Breast epithelium (tissue), 4 donors: ENCODE measurements at regions not wholly inside any gene's neighbourhood (a gene's known extent, or its start where the extent isn't known, plus 50 kb on each side); places are given as distances from the start of the nearest gene placed in this dataset.

Experiments used
- DNase-seq, 2 donors: peaks; one replicate each; pipeline ENCODE4 v3.0.0-alpha.2; 2019; ENCODE audit warnings: low spot score in 2 of 2
- H3K27ac ChIP-seq, 2 donors: fragments of 200-600 bp; sonication (generic) in 1 of 2; one replicate each; pipeline ENCODE4 v1.5.1; 2016 to 2019; ENCODE audit warnings: mild to moderate bottlenecking in 1 of 2
- H3K27me3 ChIP-seq, 2 donors: fragments of 200-600 bp; sonication (generic) in 1 of 2; one replicate each; pipeline versions ENCODE4 v1.5.1 to v1.6.0; 2017 to 2019; ENCODE audit warnings: control low read depth in 1 of 2, mild to moderate bottlenecking in 1 of 2
- H3K36me3 ChIP-seq: fragments of 200-600 bp; one replicate; pipeline ENCODE4 v1.5.1; 2019
- H3K4me1 ChIP-seq, 2 donors: fragments of 200-600 bp; sonication (generic); one replicate each; pipeline ENCODE4 v1.5.1; 2016 to 2019; ENCODE audit warnings: control low read depth in 1 of 2
- H3K4me3 ChIP-seq, 3 donors: fragments of 200-600 bp; sonication (generic); 1 replicate in 2 of 3; 2 replicates in 1 of 3; pipeline ENCODE4 v1.5.1; 2016 to 2019; ENCODE audit warnings: mild to moderate bottlenecking in 3 of 3, moderate library complexity in 2 of 3
- H3K9me3 ChIP-seq, 2 donors: fragments of 200-600 bp; sonication (generic) in 1 of 2; one replicate each; pipeline ENCODE4 v1.5.1; 2016 to 2019; ENCODE audit warnings: control low read depth in 1 of 2
- POLR2A ChIP-seq: fragments of 450-650 bp; IDR thresholded peaks from one replicate; pipeline ENCODE4 v1.6.1; 2016; ENCODE audit warnings: antibody characterized with exemption, mild to moderate bottlenecking, moderate library complexity
- POLR2AphosphoS5 ChIP-seq, 3 donors: sonication (generic); formaldehyde crosslinking; IDR thresholded peaks; one replicate each; pipeline ENCODE4 v1.6.1; 2017; ENCODE audit warnings: antibody characterized with exemption in 3 of 3
- intact Hi-C: fragments of 100-400 bp; cut with DNase I; formaldehyde crosslinking; loops from one replicate; pipeline ENCODE4 v1.15.1; 2023; ENCODE audit warnings: low total_unique reads
- TF ChIP-seq, protein P1 (sequence below), 3 donors: fragments of 450-650 bp; IDR thresholded peaks; one replicate each; pipeline ENCODE4 v1.5.1; 2016 to 2017; ENCODE audit warnings: antibody characterized with exemption in 3 of 3, mild to moderate bottlenecking in 3 of 3, moderate library complexity in 3 of 3

DNA sequence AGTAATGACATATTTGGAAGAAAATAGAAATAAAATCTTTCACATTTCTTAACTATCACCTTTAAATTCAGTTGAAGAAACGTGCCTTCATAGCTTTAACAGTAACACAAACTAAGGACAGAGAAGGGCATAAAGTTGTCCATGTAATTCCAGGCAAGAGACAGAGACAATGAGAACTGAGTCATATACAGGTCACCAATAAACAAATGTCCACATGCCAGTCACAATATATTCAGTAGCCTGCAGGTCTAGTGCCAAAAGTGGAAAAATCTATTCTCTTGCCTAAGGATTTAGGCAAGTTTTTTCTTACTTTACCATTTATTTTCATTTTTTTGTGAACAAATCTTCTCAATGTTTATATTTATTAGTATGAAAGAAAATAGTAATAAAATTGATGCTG lies 1711.5 kb upstream of the NUDT12 start:
- intact Hi-C loops: no loop called here
- H3K36me3 ChIP-seq: no peaks in the 10 kb centered on the region
- H3K27ac ChIP-seq: no peak overlapping the region
- TF ChIP-seq POLR2AphosphoS5 (IDR thresholded peaks at IDR 0.05) (no peak), POLR2A (no peak)
- TF ChIP-seq, protein P1, sequence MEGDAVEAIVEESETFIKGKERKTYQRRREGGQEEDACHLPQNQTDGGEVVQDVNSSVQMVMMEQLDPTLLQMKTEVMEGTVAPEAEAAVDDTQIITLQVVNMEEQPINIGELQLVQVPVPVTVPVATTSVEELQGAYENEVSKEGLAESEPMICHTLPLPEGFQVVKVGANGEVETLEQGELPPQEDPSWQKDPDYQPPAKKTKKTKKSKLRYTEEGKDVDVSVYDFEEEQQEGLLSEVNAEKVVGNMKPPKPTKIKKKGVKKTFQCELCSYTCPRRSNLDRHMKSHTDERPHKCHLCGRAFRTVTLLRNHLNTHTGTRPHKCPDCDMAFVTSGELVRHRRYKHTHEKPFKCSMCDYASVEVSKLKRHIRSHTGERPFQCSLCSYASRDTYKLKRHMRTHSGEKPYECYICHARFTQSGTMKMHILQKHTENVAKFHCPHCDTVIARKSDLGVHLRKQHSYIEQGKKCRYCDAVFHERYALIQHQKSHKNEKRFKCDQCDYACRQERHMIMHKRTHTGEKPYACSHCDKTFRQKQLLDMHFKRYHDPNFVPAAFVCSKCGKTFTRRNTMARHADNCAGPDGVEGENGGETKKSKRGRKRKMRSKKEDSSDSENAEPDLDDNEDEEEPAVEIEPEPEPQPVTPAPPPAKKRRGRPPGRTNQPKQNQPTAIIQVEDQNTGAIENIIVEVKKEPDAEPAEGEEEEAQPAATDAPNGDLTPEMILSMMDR (IDR thresholded peaks at IDR 0.05): no peak
- H3K4me3 ChIP-seq: no peak overlapping the region
- no peaks in the 10 kb centered on the region for H3K4me1 ChIP-seq
- no peak for DNase-seq
- H3K27me3 ChIP-seq: no peaks in the 10 kb centered on the region
- H3K9me3 ChIP-seq: no peaks in the 10 kb centered on the region

DNA sequence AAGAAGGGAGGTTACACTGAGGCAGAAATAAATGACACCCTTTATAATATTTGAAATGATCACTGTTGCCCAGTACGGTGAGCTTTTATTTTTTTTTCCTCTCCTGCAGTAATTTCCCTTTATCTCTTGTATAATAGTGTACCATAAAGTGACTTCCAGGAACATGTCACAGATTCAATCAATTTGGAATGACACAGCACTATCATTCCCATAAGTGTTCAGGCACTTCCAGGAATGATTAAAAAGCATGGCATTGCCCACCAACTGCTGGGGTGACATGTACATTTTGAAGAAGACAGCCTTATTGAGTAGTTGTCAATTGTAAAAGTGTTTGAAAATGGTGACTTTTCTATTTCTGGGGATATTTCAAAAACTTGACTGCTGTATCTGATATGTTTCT lies 1700.9 kb upstream of the NUDT12 start:
- H3K4me3 ChIP-seq: no peak overlapping the region
- H3K4me1 ChIP-seq: no peaks in the 10 kb centered on the region
- no peaks in the 10 kb centered on the region for H3K36me3 ChIP-seq
- TF ChIP-seq POLR2A: no peak
- no peak for TF ChIP-seq POLR2AphosphoS5 (IDR thresholded peaks at IDR 0.05)
- TF ChIP-seq, protein P1 (IDR thresholded peaks at IDR 0.05): no peak
- no peak for DNase-seq
- intact Hi-C loops: no loop called here
- no peaks in the 10 kb centered on the region for H3K27me3 ChIP-seq
- H3K9me3 ChIP-seq: no peaks in the 10 kb centered on the region
- no peak overlapping the region for H3K27ac ChIP-seq

DNA sequence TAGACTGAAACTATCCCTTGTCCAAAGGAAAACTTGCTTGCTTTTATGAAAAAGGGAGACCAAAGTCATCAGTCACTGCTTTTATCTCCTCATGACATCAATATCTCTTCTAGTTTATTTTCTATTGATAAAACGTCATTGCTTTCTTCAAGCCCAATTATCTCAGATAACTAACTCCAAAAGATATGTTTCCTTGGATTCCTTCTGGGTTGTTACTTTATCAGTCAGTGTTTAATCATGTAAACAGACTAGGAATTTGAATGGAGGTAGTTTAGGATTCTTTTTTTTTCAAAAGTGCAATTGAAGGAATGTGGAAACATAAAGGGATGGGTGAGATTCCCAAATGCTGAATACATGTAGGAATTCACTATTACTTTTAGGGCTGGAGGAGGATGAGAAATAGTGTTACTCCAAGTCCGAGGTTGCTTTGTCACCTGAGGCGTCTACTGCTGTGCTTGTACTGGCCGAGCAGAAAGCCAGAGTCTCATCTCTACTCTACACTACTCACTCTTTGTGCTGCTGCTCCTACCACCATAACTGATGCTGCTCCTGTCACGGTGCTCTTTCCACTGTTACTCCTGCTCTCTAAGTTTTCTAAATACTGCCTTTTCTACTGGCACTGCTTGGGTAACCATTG lies 1697.1 kb upstream of the NUDT12 start:
- no peaks in the 10 kb centered on the region for H3K9me3 ChIP-seq
- TF ChIP-seq POLR2AphosphoS5 (IDR thresholded peaks at IDR 0.05) (no peak), POLR2A (no peak)
- TF ChIP-seq, protein P1 (IDR thresholded peaks at IDR 0.05): no peak
- H3K27me3 ChIP-seq: no peaks in the 10 kb centered on the region
- H3K4me3 ChIP-seq: no peak overlapping the region
- no peak for DNase-seq
- no peaks in the 10 kb centered on the region for H3K4me1 ChIP-seq
- no peak overlapping the region for H3K27ac ChIP-seq
- H3K36me3 ChIP-seq: no peaks in the 10 kb centered on the region
- intact Hi-C loops: loop anchor here (2.0 kb wide), 1 partner anchor 19 kb away; no protein-coding TSS in a partner anchor

DNA sequence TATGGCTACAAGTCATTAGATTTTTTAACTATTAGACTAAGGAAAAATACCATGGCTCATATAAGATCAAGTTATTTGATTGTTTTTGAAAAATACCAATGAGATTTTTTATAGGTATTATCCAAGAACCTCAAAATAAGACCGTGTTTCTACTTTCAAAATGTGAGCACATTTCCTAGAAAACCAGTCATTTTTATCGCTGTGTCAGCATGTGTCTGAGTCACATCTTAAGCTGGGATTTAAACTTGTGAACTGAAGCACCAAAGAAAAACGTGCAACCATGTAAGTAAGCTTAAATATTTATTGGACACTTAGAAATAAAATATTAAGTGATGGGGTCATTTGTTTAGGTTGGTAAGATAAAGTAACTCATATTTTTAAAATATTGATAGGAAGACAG lies 1676.0 kb upstream of the NUDT12 start:
- Histone ChIP-seq H3K4me3 (no peak overlapping the region), H3K27ac (no peak overlapping the region), H3K36me3 (no peaks in the 10 kb centered on the region), H3K4me1 (no peaks in the 10 kb centered on the region), H3K27me3 (no peaks in the 10 kb centered on the region), H3K9me3 (no peaks in the 10 kb centered on the region)
- DNase-seq: no peak
- intact Hi-C loops: no loop called here
- no peak for TF ChIP-seq POLR2AphosphoS5 (IDR thresholded peaks at IDR 0.05)
- no peak for TF ChIP-seq POLR2A
- TF ChIP-seq, protein P1 (IDR thresholded peaks at IDR 0.05): no peak

DNA sequence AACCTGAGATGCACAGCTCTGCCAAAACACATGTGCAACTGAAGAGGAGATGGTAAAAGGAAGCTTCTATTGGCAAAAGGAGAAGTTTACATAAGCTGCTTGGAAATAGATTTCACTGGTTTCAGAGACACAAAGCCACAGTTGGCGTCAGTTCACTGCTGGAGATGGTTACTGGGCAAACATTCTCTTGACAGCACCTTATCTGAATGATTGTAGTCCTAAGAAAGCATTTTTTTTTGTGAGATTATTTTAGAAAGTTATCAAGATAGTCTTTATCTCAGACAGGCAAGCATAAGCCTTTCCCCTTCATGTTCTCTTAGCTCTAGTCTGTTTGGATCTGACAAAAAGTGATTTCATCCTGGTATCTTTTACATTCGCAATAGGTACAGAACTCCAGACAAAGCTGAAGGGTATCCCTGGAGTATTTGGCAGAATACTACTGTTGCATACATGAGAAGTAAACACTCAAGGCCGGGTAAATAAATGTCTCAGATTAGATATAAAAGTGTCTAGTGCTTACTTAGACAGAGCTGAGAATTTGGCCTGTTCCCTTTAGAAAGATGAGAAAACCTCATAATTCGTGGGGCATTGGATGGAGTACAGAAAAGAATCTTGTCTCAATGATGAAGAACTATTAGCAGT lies 1668.0 kb upstream of the NUDT12 start:
- H3K9me3 ChIP-seq: no peaks in the 10 kb centered on the region

More for the DNA sequence above, 1668.0 kb upstream of the NUDT12 start:
- no peak overlapping the region for H3K27ac ChIP-seq
- no peaks in the 10 kb centered on the region for H3K27me3 ChIP-seq
- H3K36me3 ChIP-seq: no peaks in the 10 kb centered on the region
- H3K4me3 ChIP-seq: no peak overlapping the region
- DNase-seq: no peak
- H3K4me1 ChIP-seq: no peaks in the 10 kb centered on the region
- intact Hi-C loops: no loop called here
- no peak for TF ChIP-seq POLR2AphosphoS5 (IDR thresholded peaks at IDR 0.05)
- TF ChIP-seq, protein P1 (IDR thresholded peaks at IDR 0.05): no peak
- no peak for TF ChIP-seq POLR2A
